Hepatocyte (in vitro differentiated cells): ENCODE measurements at regions not wholly inside any gene's neighbourhood (a gene's known extent, or its start where the extent isn't known, plus 50 kb on each side); places are given as distances from the start of the nearest gene placed in this dataset.

ENCODE experiments used
- CTCF ChIP-seq: fragments of 200-600 bp; sonication (generic); IDR thresholded peaks from 2 replicates; pipeline ENCODE4 v1.5.1; 2016; ENCODE audit warnings: antibody characterized with exemption, mild to moderate bottlenecking; ENCODE audit not compliant: poor library complexity
- EZH2 ChIP-seq: fragments of 200-600 bp; sonication (generic); IDR thresholded peaks from 2 replicates; pipeline ENCODE4 v1.6.1; 2016; ENCODE audit warnings: antibody characterized with exemption, mild to moderate bottlenecking, borderline replicate concordance

- TF ChIP-seq EZH2 = no peak
- no peak for TF ChIP-seq CTCF
Observed at GRCh38 chr12:123089140-123089539, 61.8 kb downstream of the PITPNM2 start.
